DMS114 treated with DMSO at 0.1 percent for 48 hours (cell line): ENCODE measurements at regions not wholly inside any gene's neighbourhood (a gene's known extent, or its start where the extent isn't known, plus 50 kb on each side); places are given as distances from the start of the nearest gene placed in this dataset.

ENCODE experiments used
- DNase-seq: peaks from one replicate; lab custom pipeline; 2025; ENCODE audit not compliant: unreplicated experiment; lab: John Stamatoyannopoulos, UW

- no peak for DNase-seq
These were observed 602.0 kb upstream of the PKDCC start for GRCh38 chr2:41445865-41446264.

- DNase-seq = no peak
These were observed 601.6 kb upstream of the PKDCC start for GRCh38 chr2:41446266-41446665.

DNA sequence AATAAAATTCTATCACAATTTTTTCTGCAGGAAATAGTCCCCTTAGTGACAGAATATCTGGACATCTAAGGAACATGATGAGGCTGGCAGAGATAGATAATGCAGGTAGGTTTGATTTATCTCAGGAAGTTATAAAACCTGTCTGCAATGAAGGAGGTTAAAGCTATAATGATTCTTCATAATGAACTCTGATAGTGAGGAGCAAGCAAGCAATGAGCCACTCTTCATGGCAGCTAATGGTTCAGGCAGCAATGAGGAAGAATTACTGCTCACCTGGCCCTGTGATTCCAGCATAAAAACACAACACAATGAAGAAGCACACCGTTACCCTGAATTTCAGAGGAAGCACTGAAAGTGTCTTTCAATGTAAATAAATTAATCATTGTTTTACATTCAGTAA lies 599.6 kb upstream of the PKDCC start:
- no peak for DNase-seq

- no peak for DNase-seq
These were observed 590.8 kb upstream of the PKDCC start for GRCh38 chr2:41457026-41457425.

DNA sequence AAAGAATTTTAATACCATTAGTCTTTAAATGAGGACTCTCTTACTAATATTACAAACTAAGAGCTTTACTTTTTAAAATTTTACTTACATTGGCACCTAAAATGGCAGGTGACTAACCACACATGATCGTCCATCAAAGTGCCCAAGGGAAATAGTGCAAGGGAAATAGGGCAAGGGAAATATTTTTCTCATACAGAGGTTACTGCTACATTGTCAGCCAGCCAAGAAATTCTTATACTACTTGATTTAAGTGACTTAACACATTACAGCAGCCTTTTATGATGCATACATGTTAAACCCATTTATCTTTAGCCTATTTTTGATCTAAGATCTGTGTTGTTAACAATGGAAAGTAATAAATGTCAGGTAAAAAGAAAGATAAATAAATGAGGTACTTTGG lies 587.2 kb upstream of the PKDCC start:
- no peak for DNase-seq

DNA sequence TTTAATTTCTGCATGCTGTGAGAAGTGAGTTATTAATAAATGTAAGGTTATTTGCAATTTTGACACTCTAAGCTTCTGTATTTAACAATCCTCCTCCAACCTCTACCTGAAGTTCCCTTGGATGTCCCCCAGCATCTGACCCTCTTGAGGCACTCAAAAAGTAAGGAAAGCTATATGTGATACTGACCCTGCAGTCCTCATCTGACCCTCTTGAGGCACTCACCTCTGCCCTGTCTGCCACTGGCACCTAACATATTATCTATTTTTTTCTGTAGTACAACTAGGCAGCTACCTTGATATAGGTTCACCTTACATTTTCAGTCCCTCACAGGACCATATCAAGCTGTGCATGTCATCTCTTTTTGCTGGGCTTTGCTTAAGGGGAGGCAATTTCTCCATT lies 583.4 kb upstream of the PKDCC start:
- DNase-seq = no peak

DNA sequence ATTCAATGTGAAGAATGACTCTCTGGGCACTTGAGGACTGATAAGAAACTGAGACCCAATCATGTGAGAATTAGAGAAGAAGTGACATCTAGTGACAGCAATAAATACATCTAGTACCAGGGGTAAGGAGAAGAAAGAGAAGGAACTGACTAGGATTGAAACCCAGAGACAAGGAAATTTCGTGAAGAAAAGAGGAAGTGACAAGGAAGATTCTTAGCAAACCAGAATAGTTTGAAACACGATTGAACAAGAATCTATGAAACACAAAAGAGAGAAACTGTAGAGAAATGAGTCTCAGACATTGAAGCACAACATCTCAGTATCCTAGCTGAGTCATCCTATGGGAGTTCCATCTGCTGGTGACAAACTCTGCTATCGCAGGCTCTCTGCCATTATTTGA lies 571.9 kb upstream of the PKDCC start:
- no peak for DNase-seq

DNA sequence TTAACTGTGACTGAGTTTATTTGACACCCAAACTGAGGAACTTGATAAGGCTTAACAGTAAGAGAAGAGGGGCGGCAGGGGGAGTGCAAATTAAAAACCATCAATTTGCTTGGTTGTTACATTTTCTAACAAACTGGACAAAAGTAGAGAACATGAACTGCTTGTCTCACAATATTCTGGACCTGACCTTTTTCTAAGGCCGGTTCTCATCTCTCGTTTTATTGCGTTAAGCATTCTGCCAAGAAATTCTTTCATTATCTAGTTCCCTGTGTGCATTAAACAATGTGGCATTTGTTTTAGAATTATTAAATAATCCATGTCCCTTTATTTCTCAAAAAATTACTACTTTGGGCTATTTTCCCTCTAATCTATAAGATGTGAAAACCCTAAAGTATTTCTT lies 565.2 kb upstream of the PKDCC start:
- DNase-seq = no peak

DNA sequence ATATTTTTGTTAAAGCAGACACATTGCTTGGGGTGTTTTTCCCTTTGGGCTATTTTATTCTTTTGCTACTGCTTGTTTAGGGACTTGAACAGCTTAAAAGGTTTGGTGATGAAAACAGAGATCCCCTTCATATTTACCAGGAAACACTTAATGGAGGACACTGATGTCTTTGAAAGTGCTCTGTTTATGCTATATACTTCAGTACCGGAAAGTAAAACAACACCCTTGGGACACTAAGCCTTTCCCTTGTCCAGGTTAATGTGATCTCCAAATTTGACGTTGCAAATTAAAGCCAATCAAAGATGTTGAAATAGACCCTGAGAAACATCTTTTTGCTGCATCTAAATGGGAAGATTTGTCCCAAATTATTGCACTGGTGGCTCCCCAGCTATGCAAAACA lies 564.6 kb upstream of the PKDCC start:
- DNase-seq = no peak

- DNase-seq = no peak
These were observed 563.6 kb upstream of the PKDCC start for GRCh38 chr2:41483982-41484857.

GRCh38 chr2:41484858-41485234 lies 563.0 kb upstream of the PKDCC start:
- no peak for DNase-seq

DNA sequence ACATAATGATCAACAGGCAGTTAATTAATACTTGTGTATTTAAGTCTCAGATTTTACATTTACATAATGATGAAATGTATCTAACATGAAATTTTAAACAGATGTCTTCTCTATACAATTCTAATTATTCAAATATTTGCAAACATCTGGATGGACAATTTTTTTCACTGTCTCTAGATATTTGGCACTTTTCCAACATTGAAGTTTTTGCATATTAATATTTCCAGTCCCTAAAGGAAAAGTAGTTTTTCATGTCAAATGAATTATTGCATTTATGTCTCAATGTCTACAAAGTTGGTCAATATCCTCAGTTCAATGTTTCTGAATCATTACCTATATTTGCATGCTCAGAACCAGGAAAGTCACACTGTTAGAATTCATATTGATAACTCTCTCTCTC lies 560.9 kb upstream of the PKDCC start:
- no peak for DNase-seq

- no peak for DNase-seq
These were observed 558.9 kb upstream of the PKDCC start for GRCh38 chr2:41488888-41489287.

GRCh38 chr2:41489638-41490037 lies 558.2 kb upstream of the PKDCC start:
- DNase-seq = no peak

DNA sequence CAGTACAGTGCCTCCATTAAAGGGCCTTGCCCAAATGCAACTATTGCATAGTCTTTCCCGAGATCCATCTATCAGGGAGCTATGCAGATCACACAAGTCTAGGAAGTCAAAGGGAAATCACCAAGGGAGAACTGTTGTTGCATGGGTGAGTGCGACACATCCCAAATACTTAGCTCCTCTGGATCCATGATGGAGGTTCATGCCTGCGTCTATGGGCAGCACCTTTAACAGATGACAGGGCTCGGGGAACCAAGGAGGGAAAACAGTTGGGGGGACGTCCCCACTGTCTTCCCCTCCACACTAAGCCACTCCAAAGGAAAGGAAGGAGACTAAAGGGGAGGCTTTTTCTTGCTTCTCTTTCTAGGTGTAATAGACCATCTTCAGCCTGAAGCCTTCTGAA lies 552.8 kb upstream of the PKDCC start:
- DNase-seq = no peak

GRCh38 chr2:41496908-41497307 lies 550.9 kb upstream of the PKDCC start:
- no peak for DNase-seq

DNA sequence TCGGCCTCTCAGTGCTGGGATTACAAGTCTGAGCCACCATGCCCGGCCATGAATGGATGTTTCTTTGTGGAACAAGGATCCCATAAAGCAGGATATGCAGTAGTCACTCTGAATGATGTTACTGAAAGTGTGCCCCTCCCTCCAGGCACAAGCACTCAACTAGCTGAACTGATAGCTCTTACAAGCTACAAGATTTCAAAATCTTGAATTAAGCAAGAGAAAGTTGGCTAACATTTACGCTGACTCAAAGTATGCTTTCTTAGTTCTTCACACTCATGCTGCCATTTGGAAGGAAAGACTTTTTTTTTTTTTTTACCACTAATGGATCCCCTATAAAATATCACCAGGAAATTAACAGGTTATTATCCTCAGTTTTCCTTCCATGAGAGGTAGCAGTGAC lies 549.0 kb upstream of the PKDCC start:
- DNase-seq = no peak

DNA sequence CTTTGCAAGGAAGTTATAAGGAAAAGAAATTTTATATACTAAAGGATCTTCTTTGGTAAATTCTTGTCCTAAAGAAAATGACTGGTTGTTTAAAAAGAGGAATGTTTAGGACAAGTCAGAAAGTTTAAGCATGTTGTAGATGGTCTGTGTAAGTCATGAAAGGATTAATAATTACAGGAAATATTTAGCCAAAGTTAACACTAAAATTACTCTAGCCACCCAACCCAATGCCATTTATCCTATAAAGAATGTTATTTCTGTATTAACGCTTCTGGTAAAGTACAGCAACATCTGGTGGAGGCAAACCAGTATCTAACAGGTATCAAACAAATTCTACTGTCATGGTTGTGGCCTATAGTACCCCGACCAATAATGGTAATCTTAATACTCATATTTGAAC lies 546.9 kb upstream of the PKDCC start:
- no peak for DNase-seq

DNA sequence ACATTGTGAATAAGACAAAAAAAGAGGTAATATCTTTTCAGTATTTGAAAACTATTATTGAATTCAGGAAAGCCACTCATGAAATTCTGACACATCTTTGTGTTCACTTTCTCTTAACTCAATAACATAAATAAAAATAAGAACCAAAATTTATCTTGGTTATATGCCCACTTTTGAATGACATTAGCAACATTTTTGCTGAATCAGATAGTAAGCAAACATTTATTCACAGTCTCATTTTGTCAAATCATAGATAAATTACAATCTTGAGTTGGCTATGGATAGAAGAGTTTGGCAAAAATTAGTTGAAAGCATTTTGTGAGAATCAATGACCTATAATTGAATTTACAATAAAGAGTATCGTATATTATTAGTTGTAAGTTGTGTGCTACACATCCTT lies 545.1 kb upstream of the PKDCC start:
- no peak for DNase-seq

DNA sequence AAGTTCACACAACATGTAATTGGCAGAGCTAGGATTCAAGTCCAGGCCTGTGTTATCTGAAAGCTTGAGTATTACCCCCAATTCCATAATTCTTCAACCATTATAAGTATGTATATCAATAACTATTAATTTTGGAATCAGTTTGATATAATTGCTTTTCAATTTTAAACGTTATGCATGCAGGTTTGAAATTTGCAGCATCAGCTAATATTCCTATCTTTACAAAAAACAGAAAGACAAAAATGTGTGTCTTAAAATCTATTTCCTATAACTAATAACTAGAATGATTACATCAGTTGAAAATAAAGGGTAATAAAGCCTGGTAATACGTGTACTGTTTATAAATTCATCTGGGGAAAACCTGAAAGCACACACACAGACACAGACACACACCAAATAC lies 543.3 kb upstream of the PKDCC start:
- no peak for DNase-seq

DNA sequence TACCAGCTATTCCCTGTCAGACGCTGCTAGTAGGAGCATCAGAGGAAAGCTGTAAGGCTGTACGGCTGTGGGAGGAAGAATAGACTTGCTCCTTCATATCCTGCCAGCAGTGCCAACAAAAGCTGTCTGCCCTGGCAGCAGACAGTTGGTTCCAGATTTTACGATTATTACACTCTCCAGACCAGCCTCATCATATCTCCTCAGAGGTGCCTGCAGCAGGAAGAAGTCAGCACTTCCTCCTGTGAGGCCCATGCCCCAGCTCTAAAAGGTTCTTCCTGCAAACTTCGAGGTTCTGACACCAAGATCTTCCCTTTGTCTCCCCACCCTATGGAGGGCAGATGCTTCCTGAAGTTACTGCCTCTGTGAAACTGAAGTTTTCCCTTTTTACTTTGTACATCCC lies 537.7 kb upstream of the PKDCC start:
- DNase-seq = no peak

DNA sequence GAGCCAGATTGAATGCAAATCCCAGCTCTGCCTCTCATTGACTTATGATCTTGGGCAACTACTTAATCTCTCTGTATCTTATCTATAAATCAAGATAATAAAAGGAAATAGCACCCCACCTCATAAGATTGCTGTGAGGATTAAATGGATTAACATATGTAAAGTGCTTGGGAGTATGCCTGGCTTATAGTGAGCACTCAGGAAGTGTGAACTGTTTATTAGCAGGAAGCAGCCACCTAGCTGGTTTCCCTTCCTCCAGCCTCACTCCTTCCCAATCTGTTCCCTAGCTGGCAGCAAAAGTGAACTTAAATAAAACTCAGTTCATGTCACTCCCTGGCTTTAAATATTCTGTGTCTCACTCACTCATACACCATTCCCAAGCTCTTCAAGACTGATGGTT lies 526.6 kb upstream of the PKDCC start:
- DNase-seq = no peak
